Trophoblast cell (in vitro differentiated cells and primary cell): ENCODE measurements at regions not wholly inside any gene's neighbourhood (a gene's known extent, or its start where the extent isn't known, plus 50 kb on each side); places are given as distances from the start of the nearest gene placed in this dataset.

ENCODE experiments used
- DNase-seq, 2 donors: peaks; one replicate each; pipeline ENCODE4 v3.0.0-alpha.2; 2016
- H2AFZ ChIP-seq: 2 replicates; pipeline ENCODE4 v1.6.1; 2013; ENCODE audit warnings: low read length, moderate library complexity, mild to moderate bottlenecking; ENCODE audit not compliant: insufficient read depth, poor library complexity
- H2AK5ac ChIP-seq: 2 replicates; pipeline ENCODE4 v1.6.1; 2013; ENCODE audit warnings: mild to moderate bottlenecking, low read length
- H2BK120ac ChIP-seq: 2 replicates; pipeline ENCODE4 v1.6.1; 2013; ENCODE audit warnings: low read length, mild to moderate bottlenecking, moderate library complexity; ENCODE audit not compliant: insufficient read depth, poor library complexity
- H2BK12ac ChIP-seq: 2 replicates; pipeline ENCODE4 v1.6.1; 2013; ENCODE audit warnings: mild to moderate bottlenecking, low read length, moderate library complexity
- H2BK5ac ChIP-seq: 2 replicates; pipeline ENCODE4 v1.6.1; 2013; ENCODE audit warnings: low read length, low read depth, moderate library complexity, mild to moderate bottlenecking; ENCODE audit not compliant: poor library complexity
- H3K14ac ChIP-seq: 2 replicates; pipeline ENCODE4 v1.6.1; 2013; ENCODE audit warnings: mild to moderate bottlenecking, low read length
- H3K18ac ChIP-seq: 2 replicates; pipeline ENCODE4 v1.6.1; 2013; ENCODE audit warnings: mild to moderate bottlenecking, low read length
- H3K23ac ChIP-seq: 2 replicates; pipeline ENCODE4 v1.6.1; 2013; ENCODE audit warnings: low read length
- H3K27ac ChIP-seq: 2 replicates; pipeline ENCODE4 v1.5.1; 2013; ENCODE audit warnings: low read depth, mild to moderate bottlenecking, inconsistent platforms, low read length, moderate library complexity
- H3K27me3 ChIP-seq: 2 replicates; pipeline ENCODE4 v1.6.1; 2013; ENCODE audit warnings: inconsistent platforms, mild to moderate bottlenecking, low read length, moderate library complexity; ENCODE audit not compliant: insufficient read depth
- H3K36me3 ChIP-seq, 2 experiments: 1 replicate in 1 of 2; 2 replicates in 1 of 2; pipeline ENCODE4 v1.6.1; 2013; ENCODE audit warnings: low read length in 2 of 2, mild to moderate bottlenecking in 2 of 2, moderate library complexity in 1 of 2; ENCODE audit not compliant: insufficient read depth in 2 of 2, control insufficient read depth in 1 of 2
- H3K4ac ChIP-seq: 2 replicates; pipeline ENCODE4 v1.6.1; 2013; ENCODE audit warnings: low read depth, mild to moderate bottlenecking, low read length, moderate library complexity
- H3K4me1 ChIP-seq, 2 experiments: 1 replicate in 1 of 2; 2 replicates in 1 of 2; pipeline ENCODE4 v1.6.1; 2013; ENCODE audit warnings: low read length in 2 of 2, mild to moderate bottlenecking in 2 of 2, moderate library complexity in 1 of 2; ENCODE audit not compliant: insufficient read depth in 2 of 2, control insufficient read depth in 1 of 2
- H3K4me2 ChIP-seq: 2 replicates; pipeline ENCODE4 v1.6.1; 2013; ENCODE audit warnings: inconsistent platforms, mild to moderate bottlenecking, low read length, moderate library complexity
- H3K4me3 ChIP-seq: 2 replicates; pipeline ENCODE4 v1.5.1; 2013; ENCODE audit warnings: mild to moderate bottlenecking, low read depth, low read length, inconsistent platforms
- H3K79me1 ChIP-seq: one replicate; pipeline ENCODE4 v1.6.1; 2013; ENCODE audit warnings: low read length
- H3K79me2 ChIP-seq: 2 replicates; pipeline ENCODE4 v1.6.1; 2013; ENCODE audit warnings: low read length, mild to moderate bottlenecking; ENCODE audit not compliant: control insufficient read depth, insufficient read depth, poor library complexity
- H3K9ac ChIP-seq: 2 replicates; pipeline ENCODE4 v1.6.1; 2013; ENCODE audit warnings: mild to moderate bottlenecking, low read length
- H3K9me3 ChIP-seq: 2 replicates; pipeline ENCODE4 v1.6.1; 2013; ENCODE audit warnings: low read depth, mild to moderate bottlenecking, control low read depth, inconsistent platforms, low read length; ENCODE audit not compliant: insufficient read depth
- H4K12ac ChIP-seq: 2 replicates; pipeline ENCODE4 v1.6.1; 2013; ENCODE audit warnings: low read depth, mild to moderate bottlenecking, low read length, moderate library complexity
- H4K8ac ChIP-seq: 2 replicates; pipeline ENCODE4 v1.6.1; 2013; ENCODE audit warnings: low read depth, mild to moderate bottlenecking, low read length, moderate library complexity
- H4K91ac ChIP-seq: one replicate; pipeline ENCODE4 v1.6.1; 2013; ENCODE audit warnings: low read depth, mild to moderate bottlenecking, low read length, moderate library complexity
- WGBS: extraction: QIAGEN DNeasy Blood & Tissue Kit; methylation state at CpG from one replicate; pipeline ENCODE4 v1.1.7; 2013; ENCODE audit warnings: missing lambda C conversion rate; ENCODE audit not compliant: insufficient read length, insufficient coverage; ENCODE audit errors: extremely low coverage; 5-methylcytosine and 5-hydroxymethylcytosine counted together

- H4K91ac ChIP-seq, result no peak overlapping the region
- H3K14ac ChIP-seq, result no peak overlapping the region
- H4K12ac ChIP-seq, result no peak overlapping the region
- no peak overlapping the region for H3K9ac ChIP-seq
- no peak for DNase-seq
- no peak overlapping the region for H2AFZ ChIP-seq
- no peak overlapping the region for H2AK5ac ChIP-seq
- H3K23ac ChIP-seq, result no peak overlapping the region
- no peak overlapping the region for H2BK120ac ChIP-seq
- H3K4ac ChIP-seq, result no peak overlapping the region
- H3K36me3 ChIP-seq, result no peaks in the 10 kb centered on the region
- no peak overlapping the region for H3K27ac ChIP-seq
- WGBS, result 100% methylated on average over 1 of the region's 3 CpGs
- no peak overlapping the region for H3K4me3 ChIP-seq
- H3K79me1 ChIP-seq, result no peaks in the 10 kb centered on the region
- no peak overlapping the region for H3K4me2 ChIP-seq
- H2BK12ac ChIP-seq, result no peak overlapping the region
- no peaks in the 10 kb centered on the region for H3K4me1 ChIP-seq
- no peaks in the 10 kb centered on the region for H3K27me3 ChIP-seq
- H3K79me2 ChIP-seq, result no peaks in the 10 kb centered on the region
- no peak overlapping the region for H3K18ac ChIP-seq
- H3K9me3 ChIP-seq, result no peaks in the 10 kb centered on the region
- no peak overlapping the region for H4K8ac ChIP-seq
- H2BK5ac ChIP-seq, result no peak overlapping the region
Observed at GRCh38 chr20:11140359-11140758, 466.6 kb upstream of the JAG1 start.

- no peaks in the 10 kb centered on the region for H3K27me3 ChIP-seq
- no peak overlapping the region for H3K4ac ChIP-seq
- no peaks in the 10 kb centered on the region for H3K36me3 ChIP-seq
- H3K9me3 ChIP-seq, result no peaks in the 10 kb centered on the region
- H2AFZ ChIP-seq, result no peak overlapping the region
- H3K4me2 ChIP-seq, result no peak overlapping the region
- no peak overlapping the region for H3K23ac ChIP-seq
- no peak overlapping the region for H4K91ac ChIP-seq
- no peak overlapping the region for H3K9ac ChIP-seq
- no peaks in the 10 kb centered on the region for H3K79me1 ChIP-seq
- no peak overlapping the region for H2BK12ac ChIP-seq
- no peak overlapping the region for H3K18ac ChIP-seq
- no peaks in the 10 kb centered on the region for H3K4me1 ChIP-seq
- DNase-seq, result no peak
- H3K27ac ChIP-seq, result no peak overlapping the region
- no peak overlapping the region for H3K14ac ChIP-seq
- no peak overlapping the region for H2BK5ac ChIP-seq
- no peak overlapping the region for H3K4me3 ChIP-seq
- no peak overlapping the region for H4K12ac ChIP-seq
- WGBS, result no CpG with 5 or more reads among the region's 2 CpGs
- H3K79me2 ChIP-seq, result no peaks in the 10 kb centered on the region
- H2AK5ac ChIP-seq, result no peak overlapping the region
- H2BK120ac ChIP-seq, result no peak overlapping the region
- H4K8ac ChIP-seq, result no peak overlapping the region
Observed at GRCh38 chr20:11143481-11143880, 469.7 kb upstream of the JAG1 start.

- WGBS, result no CpG with 5 or more reads among the region's 10 CpGs
- H4K8ac ChIP-seq, result no peak overlapping the region
- no peaks in the 10 kb centered on the region for H3K79me2 ChIP-seq
- no peak overlapping the region for H3K14ac ChIP-seq
- no peak overlapping the region for H3K4me3 ChIP-seq
- no peak overlapping the region for H3K4ac ChIP-seq
- H3K4me2 ChIP-seq, result no peak overlapping the region
- no peaks in the 10 kb centered on the region for H3K36me3 ChIP-seq
- no peak overlapping the region for H2BK12ac ChIP-seq
- H3K23ac ChIP-seq, result no peak overlapping the region
- H2BK120ac ChIP-seq, result no peak overlapping the region
- peak in 1 of 2 donors; percentile 14 for DNase-seq
- H3K9me3 ChIP-seq, result no peaks in the 10 kb centered on the region
- H2AK5ac ChIP-seq, result no peak overlapping the region
- no peak overlapping the region for H2AFZ ChIP-seq
- no peak overlapping the region for H3K9ac ChIP-seq
- no peak overlapping the region for H3K18ac ChIP-seq
- H3K27ac ChIP-seq, result no peak overlapping the region
- no peak overlapping the region for H4K12ac ChIP-seq
- H3K27me3 ChIP-seq, result no peaks in the 10 kb centered on the region
- no peaks in the 10 kb centered on the region for H3K4me1 ChIP-seq
- no peak overlapping the region for H4K91ac ChIP-seq
- no peaks in the 10 kb centered on the region for H3K79me1 ChIP-seq
- H2BK5ac ChIP-seq, result no peak overlapping the region
Observed at GRCh38 chr20:11144114-11144950, 470.5 kb upstream of the JAG1 start.

- no peak overlapping the region for H4K8ac ChIP-seq
- no peak overlapping the region for H3K18ac ChIP-seq
- no peak for DNase-seq
- WGBS, result no CpG with 5 or more reads among the region's 3 CpGs
- no peaks in the 10 kb centered on the region for H3K4me1 ChIP-seq
- H3K14ac ChIP-seq, result no peak overlapping the region
- H3K27ac ChIP-seq, result no peak overlapping the region
- H4K91ac ChIP-seq, result no peak overlapping the region
- H4K12ac ChIP-seq, result no peak overlapping the region
- no peak overlapping the region for H2BK12ac ChIP-seq
- H2BK5ac ChIP-seq, result no peak overlapping the region
- H3K9ac ChIP-seq, result no peak overlapping the region
- H3K23ac ChIP-seq, result no peak overlapping the region
- no peak overlapping the region for H2BK120ac ChIP-seq
- no peak overlapping the region for H2AK5ac ChIP-seq
- H3K4me3 ChIP-seq, result no peak overlapping the region
- H3K27me3 ChIP-seq, result no peaks in the 10 kb centered on the region
- no peaks in the 10 kb centered on the region for H3K79me2 ChIP-seq
- H3K4me2 ChIP-seq, result no peak overlapping the region
- H3K36me3 ChIP-seq, result no peaks in the 10 kb centered on the region
- no peaks in the 10 kb centered on the region for H3K9me3 ChIP-seq
- H3K4ac ChIP-seq, result no peak overlapping the region
- no peak overlapping the region for H2AFZ ChIP-seq
- H3K79me1 ChIP-seq, result no peaks in the 10 kb centered on the region
Observed at GRCh38 chr20:11145616-11146015, 471.8 kb upstream of the JAG1 start.
